ENCODE measurements at regions not wholly inside any gene's neighbourhood (a gene's known extent, or its start where the extent isn't known, plus 50 kb on each side); places are given as distances from the start of the nearest gene placed in this dataset.

- ChIA-PET POLR2A (no interaction called here), SMC1A (ENCODE audit: uncharacterized antibody, unreplicated experiment) (no interaction called here), RAD21 (ENCODE audit: unreplicated experiment) (no interaction called here), CTCF (no interaction called here)
- no peak for DNase-seq (ENCODE audit: low read depth, low spot score)
- no peak overlapping the region for H2AFZ ChIP-seq (ENCODE audit: control insufficient read depth, low read depth, low read length)
- TF ChIP-seq TAF1 (IDR thresholded peaks at IDR 0.05; ENCODE audit: borderline replicate concordance, low read depth, low read length), result no peak
- TF ChIP-seq NR2C1 (IDR thresholded peaks at IDR 0.05), result no peak
- no peak for TF ChIP-seq KDM1A (IDR thresholded peaks at IDR 0.05; ENCODE audit: borderline replicate concordance)
- TF ChIP-seq GABPA (IDR thresholded peaks at IDR 0.05; ENCODE audit: low read depth), result no peak
- TF ChIP-seq HCFC1 (IDR thresholded peaks at IDR 0.05; ENCODE audit: low read length), result no peak
- TF ChIP-seq EGR1 (IDR thresholded peaks at IDR 0.05; ENCODE audit: borderline replicate concordance in 1 of 2, low read depth in 2 of 2, low read length in 2 of 2), result no peak
- H3K4me2 ChIP-seq (ENCODE audit: control insufficient read depth, insufficient read depth), result no peak overlapping the region
- H3K36me3 ChIP-seq (ENCODE audit: control insufficient read depth in 2 of 2, insufficient read depth in 2 of 2, low read length in 1 of 2), result no peaks in the 10 kb centered on the region
- in situ Hi-C loops (cut with MboI), result no loop called here
- H3K79me2 ChIP-seq (ENCODE audit: control insufficient read depth, insufficient read depth, low read length), result no peaks in the 10 kb centered on the region
- H3K4me3 ChIP-seq, result no peak overlapping the region
- no peak for ATAC-seq
- 33% methylated on average over 6 of the region's 6 CpGs for WGBS (ENCODE audit: insufficient coverage, insufficient replicate concordance, low lambda C conversion rate, missing lambda C conversion rate)
- no peaks in the 10 kb centered on the region for H4K20me1 ChIP-seq (ENCODE audit: control insufficient read depth, insufficient read depth)
- H3K27ac ChIP-seq (ENCODE audit: control insufficient read depth, insufficient read depth), result no peak overlapping the region
- no peaks in the 10 kb centered on the region for H3K27me3 ChIP-seq (replicated peaks in 1 of 2; ENCODE audit: control insufficient read depth in 2 of 2, insufficient read depth in 2 of 2, low read length in 1 of 2)
- H3K9ac ChIP-seq (ENCODE audit: control insufficient read depth, insufficient read depth, low read length), result no peak overlapping the region
- H3K4me1 ChIP-seq (ENCODE audit: control insufficient read depth, insufficient read depth, low read length), result no peaks in the 10 kb centered on the region
- intact Hi-C loops (cut with micrococcal nuclease; ENCODE audit: unreplicated experiment), result no loop called here
- H3K9me3 ChIP-seq (replicated peaks; ENCODE audit: control insufficient read depth, insufficient read depth, low read length), result no peaks in the 10 kb centered on the region
- FAIRE-seq, result no peak
- no TSS peak for BruUV-seq (replicated peaks)
Observed at GRCh38 chr7:45434167-45434784, 139.9 kb upstream of the ADCY1 start.

- BruUV-seq (replicated peaks), result no TSS peak
- no peaks in the 10 kb centered on the region for H4K20me1 ChIP-seq (ENCODE audit: control insufficient read depth, insufficient read depth)
- ChIA-PET CTCF (no interaction called here), RAD21 (ENCODE audit: unreplicated experiment) (no interaction called here), SMC1A (ENCODE audit: uncharacterized antibody, unreplicated experiment) (no interaction called here), POLR2A (no interaction called here)
- no peak for ATAC-seq
- no peak overlapping the region for H3K4me2 ChIP-seq (ENCODE audit: control insufficient read depth, insufficient read depth)
- WGBS (ENCODE audit: insufficient coverage, insufficient replicate concordance, low lambda C conversion rate, missing lambda C conversion rate), result 7% methylated on average over 3 of the region's 3 CpGs
- no peaks in the 10 kb centered on the region for H3K4me1 ChIP-seq (ENCODE audit: control insufficient read depth, insufficient read depth, low read length)
- in situ Hi-C loops (cut with MboI), result no loop called here
- DNase-seq (ENCODE audit: low read depth, low spot score), result no peak
- H3K4me3 ChIP-seq, result no peak overlapping the region
- intact Hi-C loops (cut with micrococcal nuclease; ENCODE audit: unreplicated experiment), result no loop called here
- no peaks in the 10 kb centered on the region for H3K36me3 ChIP-seq (ENCODE audit: control insufficient read depth in 2 of 2, insufficient read depth in 2 of 2, low read length in 1 of 2)
- H3K79me2 ChIP-seq (ENCODE audit: control insufficient read depth, insufficient read depth, low read length), result no peaks in the 10 kb centered on the region
- H3K9me3 ChIP-seq (replicated peaks; ENCODE audit: control insufficient read depth, insufficient read depth, low read length), result no peaks in the 10 kb centered on the region
- FAIRE-seq, result no peak
- H3K27ac ChIP-seq (ENCODE audit: control insufficient read depth, insufficient read depth), result no peak overlapping the region
- no peak overlapping the region for H2AFZ ChIP-seq (ENCODE audit: control insufficient read depth, low read depth, low read length)
- H3K9ac ChIP-seq (ENCODE audit: control insufficient read depth, insufficient read depth, low read length), result no peak overlapping the region
- no peaks in the 10 kb centered on the region for H3K27me3 ChIP-seq (replicated peaks in 1 of 2; ENCODE audit: control insufficient read depth in 2 of 2, insufficient read depth in 2 of 2, low read length in 1 of 2)
- TF ChIP-seq TCF7 (IDR thresholded peaks at IDR 0.05; ENCODE audit: borderline replicate concordance) (no peak), TBL1XR1 (IDR thresholded peaks at IDR 0.05; ENCODE audit: low read depth, low read length) (no peak), BCL11A (IDR thresholded peaks at IDR 0.05; ENCODE audit: low read depth, low read length) (no peak), SPI1 (IDR thresholded peaks at IDR 0.05; ENCODE audit: borderline replicate concordance, insufficient read depth, low read depth, low read length) (no peak), PAX8 (IDR thresholded peaks at IDR 0.05) (no peak), CUX1 (IDR thresholded peaks at IDR 0.05; ENCODE audit: insufficient replicate concordance, low read depth, low read length) (no peak), ZNF622 (IDR thresholded peaks at IDR 0.05) (no peak), RELA (IDR thresholded peaks at IDR 0.05; ENCODE audit: borderline replicate concordance, partially characterized antibody) (no peak), SREBF1 (IDR thresholded peaks at IDR 0.05; ENCODE audit: low read length) (no peak), DPF2 (IDR thresholded peaks at IDR 0.05) (no peak), PML (IDR thresholded peaks at IDR 0.05; ENCODE audit: low read length) (no peak)
Observed at GRCh38 chr7:45435131-45435530, 139.0 kb upstream of the ADCY1 start.

Measured in GM12878 (cell line).